Loucy (cell line): ENCODE measurements at regions not wholly inside any gene's neighbourhood (a gene's known extent, or its start where the extent isn't known, plus 50 kb on each side); places are given as distances from the start of the nearest gene placed in this dataset.

Experiments used
- H2AFZ ChIP-seq: fragments of 200-600 bp; sonication (generic); 2 replicates; pipeline ENCODE4 v1.6.0; 2016; ENCODE audit warnings: antibody characterized with exemption, mild to moderate bottlenecking, low read length, moderate library complexity
- H3F3A ChIP-seq: fragments of 200-600 bp; 2 replicates; pipeline ENCODE4 v1.6.0; 2016; ENCODE audit warnings: antibody characterized with exemption, low read depth, mild to moderate bottlenecking
- H3K27me3 ChIP-seq: fragments of 200-600 bp; sonication (generic); 2 replicates; pipeline ENCODE4 v1.6.1; 2014; ENCODE audit warnings: low read length, mild to moderate bottlenecking; ENCODE audit not compliant: insufficient read depth, poor library complexity, severe bottlenecking
- H3K36me3 ChIP-seq: fragments of 200-600 bp; sonication (generic); 2 replicates; pipeline ENCODE4 v1.6.1; 2016; ENCODE audit warnings: low read length; ENCODE audit not compliant: insufficient read depth
- H3K4me1 ChIP-seq: fragments of 200-600 bp; sonication (generic); 2 replicates; pipeline ENCODE4 v1.5.1; 2014; ENCODE audit warnings: low read length, mild to moderate bottlenecking; ENCODE audit not compliant: insufficient read depth, poor library complexity, severe bottlenecking
- H3K4me2 ChIP-seq: fragments of 200-600 bp; sonication (generic); 2 replicates; pipeline ENCODE4 v1.6.0; 2014; ENCODE audit warnings: antibody characterized with exemption, low read length, low read depth, mild to moderate bottlenecking; ENCODE audit not compliant: poor library complexity, severe bottlenecking
- H3K4me3 ChIP-seq: fragments of 200-600 bp; sonication (generic); 2 replicates; pipeline ENCODE4 v1.5.1; 2014; ENCODE audit warnings: low read length, mild to moderate bottlenecking, mixed read lengths; ENCODE audit not compliant: poor library complexity, severe bottlenecking
- H3K79me2 ChIP-seq: fragments of 200-600 bp; sonication (generic); 2 replicates; pipeline ENCODE4 v1.6.1; 2014; ENCODE audit warnings: low read length; ENCODE audit not compliant: insufficient read depth
- H3K9ac ChIP-seq: fragments of 200-600 bp; sonication (generic); 2 replicates; pipeline ENCODE4 v1.6.0; 2014; ENCODE audit warnings: mild to moderate bottlenecking, low read depth, low read length, moderate library complexity; ENCODE audit not compliant: poor library complexity, severe bottlenecking
- H3K9me2 ChIP-seq: fragments of 200-600 bp; sonication (generic); replicated peaks from 2 replicates; pipeline ENCODE4 v1.6.1; 2016; ENCODE audit warnings: low read depth, low read length, mixed read lengths
- H3K9me3 ChIP-seq: fragments of 200-600 bp; sonication (generic); 2 replicates; pipeline ENCODE4 v1.6.1; 2014; ENCODE audit warnings: mild to moderate bottlenecking, antibody characterized with exemption, low read length, low read depth; ENCODE audit not compliant: insufficient read depth
- H4K20me1 ChIP-seq: fragments of 200-600 bp; sonication (generic); 2 replicates; pipeline ENCODE4 v1.6.0; 2014; ENCODE audit warnings: antibody characterized with exemption, low read length, mild to moderate bottlenecking; ENCODE audit not compliant: insufficient read depth, poor library complexity, severe bottlenecking
- EZH2phosphoT487 ChIP-seq: fragments of 200-600 bp; IDR thresholded peaks from 2 replicates; pipeline ENCODE4 v1.6.1; 2018; ENCODE audit warnings: antibody characterized with exemption, mild to moderate bottlenecking, moderate library complexity, borderline replicate concordance
- TF ChIP-seq, protein P1 (sequence below): fragments of 200-600 bp; sonication (generic); conservative IDR thresholded peaks from 2 replicates; pipeline ENCODE4 v1.5.1; 2014; ENCODE audit warnings: mild to moderate bottlenecking, antibody characterized with exemption, low read length

GRCh38 chr3:66104535-66104934 is 65.8 kb upstream of the MAGI1 start:
- H3K9me2 ChIP-seq, result no peaks in the 10 kb centered on the region
- no peak overlapping the region for H3K9ac ChIP-seq
- no peaks in the 10 kb centered on the region for H3K79me2 ChIP-seq
- no peak overlapping the region for H3K4me2 ChIP-seq
- H3K27me3 ChIP-seq, result no peaks in the 10 kb centered on the region
- H4K20me1 ChIP-seq, result no peaks in the 10 kb centered on the region
- H3F3A ChIP-seq, result no peaks in the 10 kb centered on the region
- no peak overlapping the region for H2AFZ ChIP-seq
- TF ChIP-seq EZH2phosphoT487, result no peak
- TF ChIP-seq, protein P1, sequence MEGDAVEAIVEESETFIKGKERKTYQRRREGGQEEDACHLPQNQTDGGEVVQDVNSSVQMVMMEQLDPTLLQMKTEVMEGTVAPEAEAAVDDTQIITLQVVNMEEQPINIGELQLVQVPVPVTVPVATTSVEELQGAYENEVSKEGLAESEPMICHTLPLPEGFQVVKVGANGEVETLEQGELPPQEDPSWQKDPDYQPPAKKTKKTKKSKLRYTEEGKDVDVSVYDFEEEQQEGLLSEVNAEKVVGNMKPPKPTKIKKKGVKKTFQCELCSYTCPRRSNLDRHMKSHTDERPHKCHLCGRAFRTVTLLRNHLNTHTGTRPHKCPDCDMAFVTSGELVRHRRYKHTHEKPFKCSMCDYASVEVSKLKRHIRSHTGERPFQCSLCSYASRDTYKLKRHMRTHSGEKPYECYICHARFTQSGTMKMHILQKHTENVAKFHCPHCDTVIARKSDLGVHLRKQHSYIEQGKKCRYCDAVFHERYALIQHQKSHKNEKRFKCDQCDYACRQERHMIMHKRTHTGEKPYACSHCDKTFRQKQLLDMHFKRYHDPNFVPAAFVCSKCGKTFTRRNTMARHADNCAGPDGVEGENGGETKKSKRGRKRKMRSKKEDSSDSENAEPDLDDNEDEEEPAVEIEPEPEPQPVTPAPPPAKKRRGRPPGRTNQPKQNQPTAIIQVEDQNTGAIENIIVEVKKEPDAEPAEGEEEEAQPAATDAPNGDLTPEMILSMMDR, result no peak
- H3K4me1 ChIP-seq, result no peaks in the 10 kb centered on the region
- H3K4me3 ChIP-seq, result no peak overlapping the region
- H3K36me3 ChIP-seq, result no peaks in the 10 kb centered on the region
- H3K9me3 ChIP-seq, result no peaks in the 10 kb centered on the region

GRCh38 chr3:66103729-66104128 is 65.0 kb upstream of the MAGI1 start:
- H3K36me3 ChIP-seq, result no peaks in the 10 kb centered on the region

GRCh38 chr3:66101901-66102300 is 63.2 kb upstream of the MAGI1 start:
- Histone ChIP-seq H3K79me2 (no peaks in the 10 kb centered on the region), H3K4me3 (no peak overlapping the region), H4K20me1 (no peaks in the 10 kb centered on the region), H3K9ac (no peak overlapping the region), H3K4me2 (no peak overlapping the region), H3K27me3 (no peaks in the 10 kb centered on the region), H3K9me3 (no peaks in the 10 kb centered on the region), H2AFZ (no peak overlapping the region), H3K36me3 (no peaks in the 10 kb centered on the region), H3K9me2 (no peaks in the 10 kb centered on the region), H3K4me1 (no peaks in the 10 kb centered on the region), H3F3A (no peaks in the 10 kb centered on the region)
- no peak for TF ChIP-seq EZH2phosphoT487
- TF ChIP-seq, protein P1, result no peak

More at GRCh38 chr3:66103729-66104128, 65.0 kb upstream of the MAGI1 start:
- Histone ChIP-seq H3K4me1 (no peaks in the 10 kb centered on the region), H3K79me2 (no peaks in the 10 kb centered on the region), H3K4me2 (no peak overlapping the region), H3K9me3 (no peaks in the 10 kb centered on the region), H3K9ac (no peak overlapping the region), H2AFZ (no peak overlapping the region), H3K27me3 (no peaks in the 10 kb centered on the region), H3K9me2 (no peaks in the 10 kb centered on the region), H3F3A (no peaks in the 10 kb centered on the region), H3K4me3 (no peak overlapping the region), H4K20me1 (no peaks in the 10 kb centered on the region)
- no peak for TF ChIP-seq EZH2phosphoT487
- TF ChIP-seq, protein P1, result no peak
